ENCODE measurements at regions not wholly inside any gene's neighbourhood (a gene's known extent, or its start where the extent isn't known, plus 50 kb on each side); places are given as distances from the start of the nearest gene placed in this dataset.

- DNase-seq (ENCODE audit: low spot score) = no peak
These were observed 299.4 kb downstream of the ZNF516 start for GRCh38 chr18:76195601-76196000.

GRCh38 chr18:76188097-76188496 lies 306.9 kb downstream of the ZNF516 start:
- no peak for DNase-seq (ENCODE audit: low spot score)

GRCh38 chr18:76179257-76179656 lies 315.8 kb downstream of the ZNF516 start:
- DNase-seq (ENCODE audit: low spot score) = no peak

GRCh38 chr18:76177160-76177559 lies 317.9 kb downstream of the ZNF516 start:
- no peak for DNase-seq (ENCODE audit: low spot score)

GRCh38 chr18:76174451-76174850 lies 320.6 kb downstream of the ZNF516 start:
- DNase-seq (ENCODE audit: low spot score) = no peak

- DNase-seq (ENCODE audit: low spot score) = no peak
These were observed 325.3 kb downstream of the ZNF516 start for GRCh38 chr18:76169733-76170132.

- no peak for DNase-seq (ENCODE audit: low spot score)
These were observed 327.0 kb downstream of the ZNF516 start for GRCh38 chr18:76167845-76168621.

- DNase-seq (ENCODE audit: low spot score) = no peak
These were observed 327.6 kb downstream of the ZNF516 start for GRCh38 chr18:76167410-76167809.

GRCh38 chr18:76162886-76163285 lies 332.2 kb downstream of the ZNF516 start:
- DNase-seq (ENCODE audit: low spot score) = no peak

GRCh38 chr18:76161983-76162382 lies 333.1 kb downstream of the ZNF516 start:
- no peak for DNase-seq (ENCODE audit: low spot score)

GRCh38 chr18:76153691-76154090 lies 341.4 kb downstream of the ZNF516 start:
- no peak for DNase-seq (ENCODE audit: low spot score)

- DNase-seq (ENCODE audit: low spot score) = no peak
These were observed 345.3 kb downstream of the ZNF516 start for GRCh38 chr18:76149734-76150133.

GRCh38 chr18:76149284-76149683 lies 345.8 kb downstream of the ZNF516 start:
- DNase-seq (ENCODE audit: low spot score) = no peak

GRCh38 chr18:76145521-76146376 lies 349.3 kb downstream of the ZNF516 start:
- no peak for DNase-seq (ENCODE audit: low spot score)

GRCh38 chr18:76144844-76145243 lies 350.2 kb downstream of the ZNF516 start:
- no peak for DNase-seq (ENCODE audit: low spot score)

GRCh38 chr18:76142611-76143010 lies 352.4 kb downstream of the ZNF516 start:
- DNase-seq (ENCODE audit: low spot score) = no peak

- no peak for DNase-seq (ENCODE audit: low spot score)
These were observed 355.2 kb downstream of the ZNF516 start for GRCh38 chr18:76139844-76140243.

GRCh38 chr18:76137216-76137615 lies 357.8 kb downstream of the ZNF516 start:
- DNase-seq (ENCODE audit: low spot score) = no peak

GRCh38 chr18:76136701-76137100 lies 358.3 kb downstream of the ZNF516 start:
- DNase-seq (ENCODE audit: low spot score) = no peak

GRCh38 chr18:76134628-76135027 lies 360.4 kb downstream of the ZNF516 start:
- no peak for DNase-seq (ENCODE audit: low spot score)

GRCh38 chr18:76133873-76134272 lies 361.2 kb downstream of the ZNF516 start:
- DNase-seq (ENCODE audit: low spot score) = no peak

- DNase-seq (ENCODE audit: low spot score) = no peak
These were observed 363.3 kb downstream of the ZNF516 start for GRCh38 chr18:76131738-76132137.

GRCh38 chr18:76130845-76131244 lies 364.2 kb downstream of the ZNF516 start:
- DNase-seq (ENCODE audit: low spot score) = no peak
